ENCODE measurements at regions not wholly inside any gene's neighbourhood (a gene's known extent, or its start where the extent isn't known, plus 50 kb on each side); places are given as distances from the start of the nearest gene placed in this dataset.
"Not testable (repeated sequence)": the region's sequence is repeated elsewhere in the genome, so short reads cannot be mapped to it uniquely, and the experiment has no call there.

DNA sequence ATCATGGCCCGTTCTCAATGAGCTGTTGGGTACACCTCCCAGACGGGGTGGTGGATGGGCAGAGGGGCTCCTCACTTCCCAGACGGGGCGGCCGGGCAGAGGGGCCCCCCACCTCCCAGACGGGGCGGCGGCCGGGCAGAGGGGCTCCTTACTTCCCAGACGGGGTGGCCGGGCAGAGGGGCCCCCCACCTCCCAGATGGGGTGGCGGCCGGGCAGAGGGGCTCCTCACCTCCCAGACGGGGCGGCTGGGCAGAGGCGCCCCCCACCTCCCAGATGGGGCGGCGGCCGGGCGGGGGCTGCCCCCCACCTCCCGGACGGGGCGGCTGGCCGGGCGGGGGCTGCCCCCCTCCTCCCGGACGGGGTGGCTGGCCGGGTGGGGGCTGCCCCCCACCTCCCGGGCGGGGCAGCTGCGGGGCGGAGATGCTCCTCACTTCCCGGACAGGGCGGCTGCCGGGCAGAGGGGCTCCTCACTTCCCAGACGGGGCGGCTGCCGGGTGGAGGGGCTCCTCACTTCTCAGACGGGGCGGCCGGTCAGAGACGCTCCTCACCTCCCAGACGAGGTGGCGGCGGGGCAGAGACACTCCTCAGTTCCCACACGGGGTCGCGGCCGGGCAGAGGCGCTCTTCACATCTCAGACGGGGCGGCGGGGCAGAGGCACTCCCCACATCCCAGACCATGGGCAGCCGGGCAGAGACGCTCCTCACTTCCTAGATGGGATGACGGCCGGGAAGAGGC lies 63.3 kb upstream of the TEX264 start:
- TF ChIP-seq, protein P1, sequence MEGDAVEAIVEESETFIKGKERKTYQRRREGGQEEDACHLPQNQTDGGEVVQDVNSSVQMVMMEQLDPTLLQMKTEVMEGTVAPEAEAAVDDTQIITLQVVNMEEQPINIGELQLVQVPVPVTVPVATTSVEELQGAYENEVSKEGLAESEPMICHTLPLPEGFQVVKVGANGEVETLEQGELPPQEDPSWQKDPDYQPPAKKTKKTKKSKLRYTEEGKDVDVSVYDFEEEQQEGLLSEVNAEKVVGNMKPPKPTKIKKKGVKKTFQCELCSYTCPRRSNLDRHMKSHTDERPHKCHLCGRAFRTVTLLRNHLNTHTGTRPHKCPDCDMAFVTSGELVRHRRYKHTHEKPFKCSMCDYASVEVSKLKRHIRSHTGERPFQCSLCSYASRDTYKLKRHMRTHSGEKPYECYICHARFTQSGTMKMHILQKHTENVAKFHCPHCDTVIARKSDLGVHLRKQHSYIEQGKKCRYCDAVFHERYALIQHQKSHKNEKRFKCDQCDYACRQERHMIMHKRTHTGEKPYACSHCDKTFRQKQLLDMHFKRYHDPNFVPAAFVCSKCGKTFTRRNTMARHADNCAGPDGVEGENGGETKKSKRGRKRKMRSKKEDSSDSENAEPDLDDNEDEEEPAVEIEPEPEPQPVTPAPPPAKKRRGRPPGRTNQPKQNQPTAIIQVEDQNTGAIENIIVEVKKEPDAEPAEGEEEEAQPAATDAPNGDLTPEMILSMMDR (IDR thresholded peaks at IDR 0.05 in 4 of 5, conservative IDR thresholded peaks at IDR 0.05 in 1 of 5) = not testable (repeated sequence)
- not testable (repeated sequence) for TF ChIP-seq POLR2A (IDR thresholded peaks at IDR 0.05)

Data from gastrocnemius medialis (tissue), 4 donors.